GM12865 (cell line): ENCODE measurements at regions not wholly inside any gene's neighbourhood (a gene's known extent, or its start where the extent isn't known, plus 50 kb on each side); places are given as distances from the start of the nearest gene placed in this dataset.

Experiments used
- DNase-seq: peaks from one replicate; pipeline ENCODE4 v3.0.0; 2010; ENCODE audit warnings: low read depth
- H3K4me3 ChIP-seq: 2 replicates; pipeline ENCODE4 v1.5.1; 2011; ENCODE audit warnings: mild to moderate bottlenecking, low read depth, low read length, control low read depth
- CTCF ChIP-seq: IDR thresholded peaks from 2 replicates; pipeline ENCODE4 v1.5.1; 2011; ENCODE audit warnings: low read length, control low read depth, low read depth, inconsistent platforms; ENCODE audit not compliant: insufficient read depth; ENCODE audit errors: missing control alignments

- DNase-seq: no peak
- TF ChIP-seq CTCF: no peak
- H3K4me3 ChIP-seq: no peak overlapping the region
Observed at GRCh38 chr2:111689174-111689573, 194.8 kb downstream of the ANAPC1 start.

- no peak for TF ChIP-seq CTCF
- DNase-seq: no peak
- H3K4me3 ChIP-seq: no peak overlapping the region
Observed at GRCh38 chr2:111689941-111690340, 194.1 kb downstream of the ANAPC1 start.

GRCh38 chr2:111691164-111691875 is 192.7 kb downstream of the ANAPC1 start:
- no peak for DNase-seq
- no peak for TF ChIP-seq CTCF
- H3K4me3 ChIP-seq: no peak overlapping the region

- no peak for DNase-seq
Observed at GRCh38 chr2:111692311-111692710, 191.7 kb downstream of the ANAPC1 start.

GRCh38 chr2:111694700-111695101 is 189.3 kb downstream of the ANAPC1 start:
- H3K4me3 ChIP-seq: no peak overlapping the region
- no peak for TF ChIP-seq CTCF
- DNase-seq: no peak

More at GRCh38 chr2:111692311-111692710, 191.7 kb downstream of the ANAPC1 start:
- no peak for TF ChIP-seq CTCF
- no peak overlapping the region for H3K4me3 ChIP-seq

- no peak for DNase-seq
- TF ChIP-seq CTCF: no peak
- H3K4me3 ChIP-seq: no peak overlapping the region
Observed at GRCh38 chr2:111695441-111696007, 188.5 kb downstream of the ANAPC1 start.

- DNase-seq: no peak
- no peak for TF ChIP-seq CTCF
- no peak overlapping the region for H3K4me3 ChIP-seq
Observed at GRCh38 chr2:111696226-111696625, 187.8 kb downstream of the ANAPC1 start.
